Astrocyte (in vitro differentiated cells and primary cell): ENCODE measurements at regions not wholly inside any gene's neighbourhood (a gene's known extent, or its start where the extent isn't known, plus 50 kb on each side); places are given as distances from the start of the nearest gene placed in this dataset.

ENCODE experiments used
- DNase-seq: peaks from one replicate; pipeline ENCODE4 v3.0.0-alpha.2; 2010; ENCODE audit warnings: low read depth
- FAIRE-seq: peaks from 2 replicates; lab custom pipeline; 2011; peaks lifted over from hg19 to GRCh38; lab: Jason Lieb, UNC
- H2AFZ ChIP-seq: 2 replicates; pipeline ENCODE4 v1.6.0; 2012; ENCODE audit warnings: low read depth, low read length, inconsistent platforms
- H3K27ac ChIP-seq: 2 replicates; pipeline ENCODE4 v1.5.1; 2011; ENCODE audit warnings: low read depth, low read length, inconsistent platforms
- H3K27me3 ChIP-seq: 2 replicates; pipeline ENCODE4 v1.6.0; 2011; ENCODE audit warnings: low read length, inconsistent platforms; ENCODE audit not compliant: insufficient read depth
- H3K36me3 ChIP-seq: 2 replicates; pipeline ENCODE4 v1.5.1; 2011; ENCODE audit warnings: low read length, inconsistent platforms; ENCODE audit not compliant: insufficient read depth
- H3K4me1 ChIP-seq: 2 replicates; pipeline ENCODE4 v1.5.1; 2011; ENCODE audit warnings: low read length, inconsistent platforms; ENCODE audit not compliant: insufficient read depth
- H3K4me2 ChIP-seq: 2 replicates; pipeline ENCODE4 v1.6.0; 2012; ENCODE audit warnings: low read length, inconsistent platforms
- H3K4me3 ChIP-seq: 2 replicates; pipeline ENCODE4 v1.5.1; 2011; ENCODE audit warnings: low read depth, mild to moderate bottlenecking, low read length, inconsistent platforms; ENCODE audit not compliant: insufficient read depth
- H3K79me2 ChIP-seq: 2 replicates; pipeline ENCODE4 v1.6.0; 2012; ENCODE audit warnings: mild to moderate bottlenecking, low read length, inconsistent platforms; ENCODE audit not compliant: insufficient read depth
- H3K9ac ChIP-seq: 2 replicates; pipeline ENCODE4 v1.6.0; 2012; ENCODE audit warnings: mild to moderate bottlenecking, low read length, inconsistent platforms
- H3K9me3 ChIP-seq: 2 replicates; pipeline ENCODE4 v1.5.1; 2012; ENCODE audit warnings: low read depth, mild to moderate bottlenecking, low read length, inconsistent platforms; ENCODE audit not compliant: insufficient read depth
- H4K20me1 ChIP-seq: 2 replicates; pipeline ENCODE4 v1.6.0; 2012; ENCODE audit warnings: low read length, inconsistent platforms; ENCODE audit not compliant: insufficient read depth
- H3K27ac Mint-ChIP-seq: one replicate; pipeline ENCODE4 v1.8.0; 2021; ENCODE audit warnings: mild to moderate bottlenecking, mixed read lengths; ENCODE audit not compliant: unreplicated experiment
- H3K27me3 Mint-ChIP-seq: one replicate; pipeline ENCODE4 v1.8.0; 2021; ENCODE audit warnings: low read depth, mixed read lengths; ENCODE audit not compliant: unreplicated experiment
- H3K36me3 Mint-ChIP-seq: one replicate; pipeline ENCODE4 v1.8.0; 2021; ENCODE audit warnings: low read depth, mixed read lengths; ENCODE audit not compliant: unreplicated experiment
- H3K4me1 Mint-ChIP-seq: one replicate; pipeline ENCODE4 v1.8.0; 2021; ENCODE audit warnings: low read depth, mixed read lengths; ENCODE audit not compliant: unreplicated experiment
- H3K4me3 Mint-ChIP-seq: one replicate; pipeline ENCODE4 v1.8.0; 2021; ENCODE audit warnings: mild to moderate bottlenecking, moderate library complexity, mixed read lengths; ENCODE audit not compliant: unreplicated experiment
- H3K9me3 Mint-ChIP-seq: one replicate; pipeline ENCODE4 v1.8.0; 2021; ENCODE audit warnings: mild to moderate bottlenecking, mixed read lengths; ENCODE audit not compliant: unreplicated experiment
- EZH2 ChIP-seq: IDR thresholded peaks from 2 replicates; pipeline ENCODE4 v1.6.1; 2012; ENCODE audit warnings: mild to moderate bottlenecking, low read length, inconsistent platforms; ENCODE audit not compliant: insufficient read depth
- TF ChIP-seq, protein P1 (sequence below): IDR thresholded peaks from 2 replicates; pipeline ENCODE4 v1.5.1; 2011; ENCODE audit warnings: low read depth, mild to moderate bottlenecking, inconsistent platforms, low read length, moderate library complexity; ENCODE audit not compliant: insufficient read depth

DNA sequence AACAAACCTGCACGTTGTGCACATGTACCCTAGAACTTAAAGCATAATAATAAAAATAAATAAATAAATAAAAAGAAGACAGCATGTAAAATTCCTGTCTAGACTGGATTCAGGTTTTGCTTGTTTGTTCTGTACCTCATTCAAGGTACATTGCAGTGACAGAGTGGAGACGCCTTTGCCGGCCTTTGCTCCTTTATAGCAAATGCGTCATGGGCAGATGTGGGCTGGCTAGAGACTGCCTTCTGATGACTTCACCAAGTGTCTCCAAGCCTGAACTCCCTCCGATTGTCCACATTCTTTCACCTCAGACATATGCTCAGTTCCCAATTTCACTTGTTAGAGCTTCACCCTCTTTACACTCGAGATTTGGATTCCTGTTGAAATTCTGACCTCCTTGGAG, 147.8 kb upstream of the ARHGAP20 start:
- Histone ChIP-seq H3K79me2 (no peaks in the 10 kb centered on the region), H3K36me3 (no peaks in the 10 kb centered on the region), H3K27me3 (no peaks in the 10 kb centered on the region), H3K9ac (no peak overlapping the region), H4K20me1 (no peaks in the 10 kb centered on the region), H2AFZ (no peak overlapping the region), H3K9me3 (no peaks in the 10 kb centered on the region), H3K4me3 (no peak overlapping the region), H3K27ac (no peak overlapping the region), H3K4me1 (no peaks in the 10 kb centered on the region), H3K4me2 (no peak overlapping the region)
- Mint-ChIP-seq H3K27ac (no peak overlapping the region), H3K27me3 (no peaks in the 10 kb centered on the region), H3K36me3 (no peaks in the 10 kb centered on the region), H3K4me1 (peaks cover 2% of the 10 kb centered on the region), H3K9me3 (no peaks in the 10 kb centered on the region), H3K4me3 (no peak overlapping the region)
- DNase-seq (no peak), FAIRE-seq (no peak)
- TF ChIP-seq, protein P1, sequence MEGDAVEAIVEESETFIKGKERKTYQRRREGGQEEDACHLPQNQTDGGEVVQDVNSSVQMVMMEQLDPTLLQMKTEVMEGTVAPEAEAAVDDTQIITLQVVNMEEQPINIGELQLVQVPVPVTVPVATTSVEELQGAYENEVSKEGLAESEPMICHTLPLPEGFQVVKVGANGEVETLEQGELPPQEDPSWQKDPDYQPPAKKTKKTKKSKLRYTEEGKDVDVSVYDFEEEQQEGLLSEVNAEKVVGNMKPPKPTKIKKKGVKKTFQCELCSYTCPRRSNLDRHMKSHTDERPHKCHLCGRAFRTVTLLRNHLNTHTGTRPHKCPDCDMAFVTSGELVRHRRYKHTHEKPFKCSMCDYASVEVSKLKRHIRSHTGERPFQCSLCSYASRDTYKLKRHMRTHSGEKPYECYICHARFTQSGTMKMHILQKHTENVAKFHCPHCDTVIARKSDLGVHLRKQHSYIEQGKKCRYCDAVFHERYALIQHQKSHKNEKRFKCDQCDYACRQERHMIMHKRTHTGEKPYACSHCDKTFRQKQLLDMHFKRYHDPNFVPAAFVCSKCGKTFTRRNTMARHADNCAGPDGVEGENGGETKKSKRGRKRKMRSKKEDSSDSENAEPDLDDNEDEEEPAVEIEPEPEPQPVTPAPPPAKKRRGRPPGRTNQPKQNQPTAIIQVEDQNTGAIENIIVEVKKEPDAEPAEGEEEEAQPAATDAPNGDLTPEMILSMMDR, result no peak
- no peak for TF ChIP-seq EZH2

DNA sequence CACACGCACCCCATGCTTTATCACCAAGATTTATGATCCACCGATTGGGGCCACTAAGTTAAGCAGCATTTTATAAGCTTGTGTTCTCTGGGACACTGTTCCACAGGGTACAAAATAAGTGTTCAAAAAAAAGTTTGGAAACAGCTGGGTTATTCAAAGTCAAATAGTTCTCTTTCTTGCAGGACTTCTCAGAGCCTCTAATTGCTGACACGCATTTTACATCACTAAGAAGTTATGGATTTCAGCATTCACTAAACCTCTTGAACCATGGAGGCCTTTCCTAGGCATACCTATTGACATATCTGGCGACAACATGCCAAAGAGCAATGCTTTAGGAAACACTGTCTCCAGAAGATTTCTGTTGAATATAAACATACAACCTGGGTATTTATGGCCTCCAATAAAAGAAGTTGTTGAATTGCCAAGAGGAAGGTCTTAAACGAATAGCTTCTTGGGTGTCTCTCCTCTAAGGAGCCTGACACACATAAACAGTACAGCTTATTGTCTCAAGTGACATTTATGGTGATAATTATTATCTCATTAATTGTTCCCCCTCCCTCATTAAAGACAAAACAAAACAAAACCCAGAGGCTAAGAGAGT, 147.1 kb upstream of the ARHGAP20 start:
- H3K4me3 ChIP-seq, result no peak overlapping the region
- H3K9ac ChIP-seq, result no peak overlapping the region
- FAIRE-seq, result no peak
- no peak overlapping the region for H3K27ac ChIP-seq
- no peak overlapping the region for H3K4me3 Mint-ChIP-seq
- H3K4me1 Mint-ChIP-seq, result peaks cover 2% of the 10 kb centered on the region
- no peak overlapping the region for H3K27ac Mint-ChIP-seq
- no peaks in the 10 kb centered on the region for H3K9me3 ChIP-seq
- no peaks in the 10 kb centered on the region for H3K79me2 ChIP-seq
- H3K4me2 ChIP-seq, result no peak overlapping the region
- H3K27me3 ChIP-seq, result no peaks in the 10 kb centered on the region
- DNase-seq, result no peak
- peaks cover 4% of the 10 kb centered on the region for H3K27me3 Mint-ChIP-seq
- no peaks in the 10 kb centered on the region for H3K36me3 ChIP-seq
- H2AFZ ChIP-seq, result no peak overlapping the region
- no peaks in the 10 kb centered on the region for H3K36me3 Mint-ChIP-seq
- H4K20me1 ChIP-seq, result no peaks in the 10 kb centered on the region
- no peaks in the 10 kb centered on the region for H3K9me3 Mint-ChIP-seq
- no peaks in the 10 kb centered on the region for H3K4me1 ChIP-seq
- TF ChIP-seq EZH2, result no peak
- TF ChIP-seq, protein P1, result no peak

DNA sequence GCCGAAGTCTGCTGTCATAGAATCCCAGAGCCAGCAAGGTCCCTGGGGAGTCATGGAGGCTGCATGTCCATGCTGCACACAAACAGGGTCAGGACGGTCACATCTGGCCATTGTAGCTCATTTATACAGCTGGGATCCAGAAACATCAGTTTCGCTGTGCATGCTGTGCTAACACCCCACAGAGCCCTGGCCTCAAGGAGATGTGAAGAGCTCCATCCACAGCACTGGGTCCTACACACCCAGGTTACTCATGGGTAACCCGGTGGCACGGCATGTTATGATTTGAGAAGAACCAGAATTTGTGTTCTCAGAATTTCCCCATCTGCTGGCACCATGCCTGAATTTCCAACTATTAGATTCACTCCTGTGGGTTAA, 146.3 kb upstream of the ARHGAP20 start:
- no peaks in the 10 kb centered on the region for H3K36me3 ChIP-seq
- Mint-ChIP-seq H3K9me3 (no peaks in the 10 kb centered on the region), H3K27me3 (peaks cover 11% of the 10 kb centered on the region), H3K36me3 (no peaks in the 10 kb centered on the region), H3K4me3 (no peak overlapping the region), H3K4me1 (peaks cover 2% of the 10 kb centered on the region), H3K27ac (no peak overlapping the region)
- H3K27me3 ChIP-seq, result no peaks in the 10 kb centered on the region
- TF ChIP-seq, protein P1, result no peak
- no peak for TF ChIP-seq EZH2
- no peak overlapping the region for H3K27ac ChIP-seq
- no peak overlapping the region for H3K9ac ChIP-seq
- no peaks in the 10 kb centered on the region for H3K9me3 ChIP-seq
- no peaks in the 10 kb centered on the region for H4K20me1 ChIP-seq
- no peak overlapping the region for H3K4me2 ChIP-seq
- no peaks in the 10 kb centered on the region for H3K4me1 ChIP-seq
- H3K79me2 ChIP-seq, result no peaks in the 10 kb centered on the region
- H2AFZ ChIP-seq, result no peak overlapping the region
- no peak overlapping the region for H3K4me3 ChIP-seq
- FAIRE-seq, result no peak
- no peak for DNase-seq
